HG02763 (cell line): ENCODE measurements at regions not wholly inside any gene's neighbourhood (a gene's known extent, or its start where the extent isn't known, plus 50 kb on each side); places are given as distances from the start of the nearest gene placed in this dataset.
A peak's percentile ranks its signal among the peaks of the same experiment; 100 is the strongest.

Source experiments
- ATAC-seq: cut with Tn5 transposase; IDR thresholded peaks from one replicate; pipeline ENCODE4 v1.9.1; 2021; ENCODE audit warnings: mild to moderate bottlenecking, moderate library complexity; ENCODE audit not compliant: unreplicated experiment

DNA sequence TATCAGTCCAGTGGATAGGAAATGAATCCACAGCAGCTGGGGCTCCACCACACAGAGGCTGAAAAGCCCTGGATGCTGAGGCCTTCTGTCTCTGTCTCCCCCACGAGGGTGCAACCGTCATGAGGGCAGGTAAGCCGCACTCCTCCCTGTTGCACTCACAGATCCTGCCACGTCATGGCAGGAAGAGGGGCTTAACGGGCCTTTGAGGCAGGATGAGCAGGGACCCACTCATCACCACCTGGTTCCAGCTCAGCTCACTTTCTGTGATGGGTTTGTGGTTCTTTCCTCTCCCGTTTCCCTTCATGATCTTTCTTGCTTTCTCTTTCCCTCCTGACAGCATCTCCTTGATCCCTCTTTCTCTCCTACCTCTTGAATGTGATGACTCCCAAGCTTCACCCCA, 575.2 kb downstream of the CCDC171 start:
- no peak for ATAC-seq

DNA sequence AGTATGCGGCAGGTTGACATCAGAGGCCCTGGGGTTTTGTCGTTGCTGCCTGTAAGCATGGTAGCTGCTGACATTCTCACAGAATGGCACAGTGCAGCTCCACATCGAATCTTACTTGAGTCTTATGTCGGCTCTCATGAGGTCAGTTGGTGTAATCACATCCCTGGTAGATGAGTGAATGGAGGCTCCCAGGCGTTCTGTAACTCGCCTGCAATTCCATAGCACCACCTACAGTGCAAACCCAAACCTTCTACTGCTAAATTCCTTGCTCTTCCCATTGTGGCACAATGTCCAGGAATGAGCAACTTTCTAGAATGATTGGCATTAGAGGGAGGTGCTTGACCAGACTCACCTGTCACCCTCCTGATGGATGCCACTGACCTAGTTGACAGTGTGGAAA, 578.4 kb downstream of the CCDC171 start:
- no peak for ATAC-seq

DNA sequence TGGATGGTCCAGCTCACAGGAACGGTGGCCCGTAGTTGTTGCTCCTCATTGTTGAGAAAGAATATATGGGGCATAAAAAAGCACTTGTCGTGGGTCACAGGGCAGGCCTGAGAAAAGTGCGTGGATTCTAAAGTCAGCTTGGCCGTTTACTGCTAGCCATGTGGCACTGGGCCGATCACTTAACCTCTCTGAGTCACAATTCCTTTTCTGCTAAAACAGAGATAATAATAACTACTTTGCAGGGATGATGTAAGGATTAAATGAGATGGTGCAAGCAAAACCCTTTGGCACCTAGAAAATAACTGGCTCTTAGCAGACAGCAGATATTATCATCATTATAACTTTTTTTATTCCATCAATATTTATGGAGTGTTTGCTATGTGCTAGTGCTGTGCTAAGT, 579.7 kb downstream of the CCDC171 start:
- ATAC-seq, result no peak

DNA sequence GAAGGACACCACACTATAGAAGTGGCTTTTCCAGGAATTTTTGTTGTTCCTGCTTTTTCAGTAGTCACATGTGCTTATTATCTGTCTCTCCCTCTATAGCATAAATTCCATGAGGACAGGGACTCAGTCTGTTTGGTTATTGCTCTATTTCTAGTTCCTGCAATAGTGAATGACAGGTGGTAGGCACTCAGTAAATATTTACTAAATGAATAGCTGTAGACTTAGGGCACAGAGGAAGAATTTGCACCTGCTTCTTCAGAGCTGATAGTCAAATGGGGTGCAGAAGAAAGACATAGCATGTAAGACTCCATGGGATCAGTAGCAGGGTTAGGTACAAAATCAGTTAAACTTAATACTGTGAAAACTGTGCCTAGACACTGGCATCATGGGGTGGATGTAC, 580.2 kb downstream of the CCDC171 start:
- no peak for ATAC-seq

DNA sequence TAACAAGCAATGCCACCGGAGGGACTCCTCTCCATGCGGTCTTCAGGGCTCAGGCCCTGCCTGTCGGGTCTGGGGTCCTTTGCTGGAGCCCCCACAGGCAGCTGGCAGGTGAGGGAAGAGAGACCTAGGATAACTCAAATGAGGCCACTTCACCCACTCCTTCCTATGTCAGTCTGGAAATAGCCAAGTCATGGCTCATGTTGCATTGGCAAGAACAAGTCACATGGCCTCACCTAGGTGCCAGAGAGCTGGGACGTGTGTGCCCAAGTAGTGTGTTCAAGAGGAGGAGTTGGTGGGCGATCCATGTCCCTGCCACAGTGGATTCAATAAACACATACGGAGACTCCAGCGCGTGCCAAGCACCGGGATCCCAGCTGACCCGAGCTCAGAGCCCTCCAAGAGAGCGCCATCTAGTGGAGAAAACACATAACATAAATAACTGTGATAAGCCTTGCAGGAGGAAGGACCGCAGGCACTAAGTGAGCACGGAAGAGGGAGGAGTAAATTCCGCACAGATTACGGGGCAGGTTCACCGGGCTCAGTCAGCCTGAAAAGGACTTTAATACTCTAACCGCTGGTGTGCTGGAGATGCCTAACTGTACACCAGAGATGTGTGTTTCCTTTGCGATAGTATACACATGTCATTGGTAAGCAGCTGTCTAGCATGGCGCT, 580.8 kb downstream of the CCDC171 start:
- peak; percentile 73 for ATAC-seq

DNA sequence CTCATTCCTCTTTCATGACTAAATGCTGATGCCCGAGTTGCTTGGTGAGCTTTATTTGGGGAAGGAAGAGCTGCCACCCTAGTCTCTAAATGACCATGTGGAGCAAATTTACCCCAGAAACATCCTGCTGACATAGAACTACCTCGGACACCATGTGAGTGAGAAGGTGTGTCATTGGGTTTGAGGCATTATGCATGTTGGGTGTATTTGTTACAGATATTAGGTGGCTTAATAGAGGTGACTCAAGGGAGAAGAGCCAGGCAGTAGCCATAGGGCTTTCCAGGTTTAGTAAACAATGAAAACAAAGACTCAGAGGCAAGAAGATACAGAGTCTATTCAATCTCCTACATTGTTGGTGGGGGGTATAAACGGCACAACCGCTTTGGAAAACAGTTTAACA, 581.5 kb downstream of the CCDC171 start:
- ATAC-seq, result no peak

DNA sequence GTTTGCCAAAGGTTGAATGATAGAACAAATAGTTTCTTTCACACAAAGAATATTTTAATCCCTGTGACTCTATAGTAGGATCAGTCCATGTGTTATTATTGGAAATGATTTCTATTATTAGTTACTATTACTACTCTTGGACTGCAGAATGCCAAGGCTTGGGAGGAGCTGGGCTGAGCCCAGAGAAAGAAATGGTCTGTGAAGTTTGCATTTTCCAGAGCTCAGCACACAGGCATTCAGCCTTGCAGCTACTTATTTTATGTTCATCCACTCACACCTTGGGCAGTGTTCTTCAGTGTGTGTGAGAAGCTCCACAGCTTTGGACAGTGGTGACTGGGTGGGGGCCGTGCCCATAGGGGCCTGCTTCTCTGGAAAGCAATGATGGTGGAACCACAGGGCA, 583.1 kb downstream of the CCDC171 start:
- ATAC-seq, result no peak

DNA sequence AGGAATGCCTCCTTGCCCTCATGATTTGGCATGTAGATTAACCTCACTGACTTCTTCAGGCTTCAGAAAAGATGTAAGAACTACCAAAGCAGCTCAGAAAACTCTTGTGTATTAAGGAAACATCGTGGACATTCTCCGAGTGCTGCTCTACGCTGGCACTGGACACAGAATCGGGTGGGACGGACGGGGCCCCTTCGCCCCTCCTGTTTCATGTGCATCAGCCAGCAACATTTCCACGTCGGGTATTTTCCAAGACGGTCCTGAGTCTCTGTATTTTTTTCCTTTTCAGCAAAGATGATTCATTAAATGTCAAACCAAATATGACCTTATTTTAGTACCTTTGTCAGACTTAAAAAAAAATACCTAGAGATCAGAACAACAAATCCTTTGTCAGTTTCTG, 583.6 kb downstream of the CCDC171 start:
- no peak for ATAC-seq

DNA sequence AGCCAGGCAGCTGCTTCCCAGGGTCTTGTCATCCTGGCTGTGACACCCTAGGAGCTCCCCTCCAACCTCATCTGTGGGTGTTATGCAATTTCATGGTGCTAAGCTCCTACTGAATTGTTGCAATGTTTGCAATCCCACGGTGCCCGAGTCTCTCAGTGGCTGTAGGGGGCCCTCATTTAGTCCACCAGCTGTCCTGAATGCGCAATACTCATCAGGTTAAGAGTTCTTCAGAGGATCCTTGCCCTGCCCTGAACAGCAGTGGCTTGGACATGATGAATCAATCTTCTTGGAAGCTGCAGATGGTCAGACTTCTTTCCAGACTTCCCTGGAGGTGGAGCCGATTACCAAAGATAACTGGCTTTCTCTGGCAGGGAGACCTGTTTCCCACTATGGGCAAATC, 584.1 kb downstream of the CCDC171 start:
- ATAC-seq, result no peak

DNA sequence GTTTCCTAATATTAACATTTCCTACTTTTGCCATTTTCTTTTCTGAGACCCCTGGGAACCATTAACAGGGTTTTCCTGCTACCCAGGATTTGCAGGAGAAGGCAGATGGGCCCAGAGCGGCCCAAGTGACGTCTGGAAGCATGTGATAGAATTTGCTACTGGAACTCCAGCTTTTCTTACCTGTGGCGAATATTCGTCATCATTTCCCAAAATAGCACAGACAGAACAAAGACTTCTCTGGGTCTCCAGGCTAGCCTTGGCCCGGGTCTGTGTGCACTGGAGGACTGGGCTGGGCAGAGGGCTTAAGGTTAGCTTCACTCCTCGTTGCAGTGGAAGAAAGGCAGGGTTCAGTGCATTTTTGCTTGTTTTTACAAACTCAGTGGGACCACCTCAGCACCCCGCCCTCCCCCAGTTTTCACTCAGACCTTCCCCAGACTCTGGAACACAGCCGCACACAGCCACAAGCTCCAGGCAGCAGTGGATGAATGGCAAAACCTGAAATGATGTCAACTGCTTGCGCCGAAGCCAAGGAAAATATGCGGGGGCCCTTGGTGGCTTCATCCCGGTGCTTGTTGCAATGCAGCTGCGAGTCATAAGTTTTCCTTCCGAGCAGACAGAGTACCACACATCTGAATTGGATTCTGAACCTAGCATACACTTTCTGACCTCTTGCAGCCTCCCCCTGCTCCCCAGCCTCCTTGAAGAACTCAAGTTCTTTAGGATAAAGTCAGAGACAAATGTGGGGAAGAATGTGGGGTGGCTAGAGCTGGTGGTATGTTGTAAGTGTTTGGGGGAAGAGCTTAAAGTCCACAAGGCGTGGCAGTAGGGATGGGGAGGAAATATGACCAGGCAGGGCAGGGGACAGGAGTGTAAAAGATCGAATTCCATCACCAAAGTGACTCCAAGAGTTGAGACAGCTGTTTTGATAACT, 586.0 kb downstream of the CCDC171 start:
- no peak for ATAC-seq

DNA sequence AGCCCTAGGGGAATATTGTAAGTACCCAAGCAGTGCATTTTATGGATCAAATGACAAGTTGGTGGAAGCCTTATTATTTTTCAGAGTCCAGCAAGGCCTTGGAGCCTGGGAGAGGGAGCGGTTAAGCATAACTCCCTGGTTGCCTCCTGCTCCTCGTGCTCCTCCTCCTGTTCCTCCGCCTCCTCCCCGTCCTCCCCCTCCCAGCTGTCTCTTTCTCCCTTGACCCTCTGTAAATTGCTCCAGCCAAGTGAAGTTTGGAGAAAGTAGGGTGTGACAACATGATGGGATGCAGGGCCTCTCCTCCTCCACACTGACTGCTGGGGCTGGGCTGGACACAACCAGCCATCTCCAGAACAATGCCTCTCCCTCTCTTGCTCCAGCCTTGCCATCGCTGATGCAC, 586.9 kb downstream of the CCDC171 start:
- no peak for ATAC-seq

DNA sequence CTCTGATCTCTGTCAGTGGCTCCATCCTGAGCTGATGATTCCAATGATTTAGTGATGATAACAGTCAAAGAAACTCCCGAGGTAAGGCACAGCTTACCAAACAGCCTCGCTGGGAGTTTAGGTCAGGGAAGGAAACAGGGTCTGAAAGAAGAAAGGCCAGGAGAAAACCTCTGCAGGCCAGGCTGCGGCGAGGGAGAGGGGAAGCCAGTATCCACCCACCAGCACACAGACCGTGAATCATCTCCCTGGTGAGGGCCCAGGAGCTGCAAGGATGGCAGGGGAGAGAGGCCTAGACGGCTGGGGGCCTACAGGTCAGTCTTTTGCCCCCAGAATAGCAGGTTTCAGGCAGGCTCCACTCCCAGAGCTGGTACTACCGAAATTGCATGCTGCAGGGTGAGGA, 590.5 kb downstream of the CCDC171 start:
- ATAC-seq, result no peak

DNA sequence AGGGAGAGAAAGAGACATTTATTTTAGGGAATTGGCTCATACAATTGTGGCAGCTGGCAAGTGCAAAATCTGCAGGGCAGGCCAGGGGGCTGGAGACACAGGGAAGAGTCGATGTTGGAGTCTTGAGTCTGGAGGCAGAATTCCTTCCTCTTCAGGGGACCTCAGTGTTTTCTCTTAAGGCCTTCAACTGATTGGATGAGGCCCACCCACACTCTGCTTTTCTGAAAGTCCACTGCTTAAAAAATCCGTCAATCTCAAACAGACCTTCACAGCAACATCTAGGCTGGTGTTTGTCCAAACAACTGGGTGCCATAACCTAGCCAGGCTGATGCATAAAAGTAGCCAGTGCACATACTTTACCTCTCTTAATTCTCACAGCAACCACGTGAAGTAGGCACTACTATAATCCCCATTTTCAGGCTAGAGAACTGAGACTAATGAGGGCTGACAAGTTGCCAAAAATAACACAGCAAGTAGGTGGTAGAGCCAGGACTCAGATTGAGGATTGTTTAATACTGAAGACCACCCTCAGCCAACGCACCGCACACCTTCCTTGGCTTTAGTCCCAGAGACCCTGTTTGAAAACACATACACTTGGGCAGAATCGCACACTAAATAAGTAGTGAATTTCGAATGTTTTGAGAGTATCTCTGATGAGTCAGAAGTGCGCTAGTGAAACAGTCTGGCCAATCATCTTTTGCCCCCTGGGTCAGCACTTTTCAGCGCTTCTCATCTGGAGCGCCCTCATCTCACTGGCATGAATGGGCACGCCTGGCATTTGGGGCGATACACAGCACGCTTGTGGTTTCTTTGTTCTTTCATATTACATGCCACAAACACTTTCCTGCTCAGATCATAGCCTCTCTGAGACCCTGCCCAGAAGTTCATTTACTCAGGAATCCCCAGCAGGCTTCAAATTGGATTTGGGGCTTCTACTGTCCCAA, 591.4 kb downstream of the CCDC171 start:
- no peak for ATAC-seq

DNA sequence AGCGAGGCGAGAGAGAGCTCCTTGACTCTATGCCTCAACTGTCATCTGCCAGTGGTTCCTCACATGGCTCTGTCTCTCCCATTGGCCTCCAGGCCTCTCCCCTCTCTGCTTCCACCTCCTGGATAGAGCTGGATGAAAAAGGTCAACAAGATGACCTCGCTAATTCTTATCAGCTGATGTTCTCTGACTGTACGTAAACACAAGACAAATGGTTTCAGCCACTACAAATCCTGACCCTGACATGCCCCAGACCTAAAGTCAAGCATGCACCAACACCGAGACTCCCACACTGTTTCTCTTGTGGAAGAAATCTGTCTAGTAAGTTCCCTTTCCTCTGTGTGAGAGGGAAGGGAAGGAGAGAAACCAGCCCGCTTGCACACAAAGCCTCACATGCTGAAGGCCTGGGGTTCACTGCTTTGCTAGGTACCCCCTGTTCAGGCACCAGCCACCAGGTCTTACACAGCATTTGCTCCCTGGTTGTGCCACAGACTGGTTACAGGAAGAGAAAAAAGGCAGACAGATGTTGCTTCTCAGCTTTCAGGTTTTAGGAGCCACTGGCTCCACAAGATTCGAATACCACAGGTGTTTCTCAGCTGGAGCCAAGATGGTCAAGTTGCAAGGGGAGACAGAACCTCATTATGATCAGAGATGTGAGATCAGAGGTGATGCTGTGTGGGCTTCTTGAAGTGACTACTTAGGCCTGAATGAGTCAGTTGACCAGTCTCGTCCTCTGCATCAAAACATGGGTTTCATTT, 592.5 kb downstream of the CCDC171 start:
- ATAC-seq, result no peak

DNA sequence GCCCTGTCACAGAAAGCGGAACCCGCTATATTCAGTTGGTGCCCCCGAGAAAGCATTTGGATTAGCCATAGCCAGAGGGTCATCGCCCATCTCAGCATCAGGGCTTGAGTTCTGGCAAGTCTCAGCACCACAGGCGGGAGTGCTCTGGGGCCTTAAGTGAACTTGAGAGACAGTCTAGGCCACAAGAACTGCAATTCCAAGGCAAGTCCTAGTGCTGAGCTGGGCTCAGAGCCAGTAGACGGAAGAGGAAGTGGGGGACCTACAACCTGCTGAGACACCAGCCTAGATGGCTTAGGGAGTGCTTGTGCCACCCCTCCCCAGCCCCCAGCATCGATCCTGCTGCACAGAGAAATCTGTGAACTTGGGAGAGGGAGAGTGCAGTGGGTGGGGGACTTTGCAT, 594.9 kb downstream of the CCDC171 start:
- ATAC-seq, result no peak

DNA sequence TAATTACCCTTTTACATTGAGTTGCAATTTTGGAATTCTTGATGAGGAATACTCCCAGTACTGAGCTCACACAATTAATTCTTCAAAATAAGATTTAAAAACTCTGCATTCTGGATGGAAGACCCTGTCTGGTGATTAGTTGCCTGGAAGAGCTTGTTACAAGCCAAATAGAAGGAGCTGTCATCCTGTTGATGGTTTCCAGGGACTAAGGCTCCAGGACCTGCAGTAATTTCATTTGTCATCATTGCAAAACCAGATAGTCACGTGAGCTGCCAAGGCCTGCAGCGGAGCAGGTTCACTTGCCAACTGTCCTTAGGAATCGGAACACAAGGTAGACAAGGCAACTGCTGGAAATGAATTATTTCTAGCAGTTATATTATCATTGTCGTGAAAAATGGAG, 597.7 kb downstream of the CCDC171 start:
- ATAC-seq, result no peak

DNA sequence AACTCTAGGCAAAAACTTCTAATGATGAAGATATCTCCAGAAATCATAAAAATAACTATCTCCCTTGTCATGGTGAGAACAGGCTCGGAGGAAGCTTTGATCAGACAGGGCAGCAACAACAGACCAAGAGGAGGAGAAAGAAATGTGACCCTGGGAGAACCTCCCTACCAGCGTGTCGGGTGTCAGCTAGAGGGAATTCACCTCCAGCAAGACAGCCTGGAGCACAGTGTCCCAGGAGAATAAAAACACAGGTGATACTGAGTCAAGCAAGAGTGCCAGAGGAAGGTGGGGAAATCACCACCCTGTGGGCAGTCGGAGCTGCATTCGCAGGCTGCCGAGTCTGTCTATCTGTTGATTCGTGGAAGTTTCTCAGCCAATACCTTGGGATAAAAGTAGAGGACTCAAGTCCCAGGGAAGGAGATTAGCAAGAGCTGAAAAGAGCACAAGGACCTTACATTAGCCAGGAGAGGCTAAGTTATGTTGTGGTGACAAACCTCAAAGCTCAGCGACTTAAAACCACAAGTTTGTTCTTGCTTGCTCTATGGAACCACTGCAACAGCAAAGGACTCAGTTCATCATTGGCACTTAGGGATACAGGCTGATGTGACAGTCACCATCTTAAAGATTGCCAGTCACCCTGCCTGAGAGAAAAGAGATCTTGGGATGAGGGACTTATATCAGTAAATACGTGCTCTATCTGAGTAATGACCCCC, 598.3 kb downstream of the CCDC171 start:
- ATAC-seq, result no peak

DNA sequence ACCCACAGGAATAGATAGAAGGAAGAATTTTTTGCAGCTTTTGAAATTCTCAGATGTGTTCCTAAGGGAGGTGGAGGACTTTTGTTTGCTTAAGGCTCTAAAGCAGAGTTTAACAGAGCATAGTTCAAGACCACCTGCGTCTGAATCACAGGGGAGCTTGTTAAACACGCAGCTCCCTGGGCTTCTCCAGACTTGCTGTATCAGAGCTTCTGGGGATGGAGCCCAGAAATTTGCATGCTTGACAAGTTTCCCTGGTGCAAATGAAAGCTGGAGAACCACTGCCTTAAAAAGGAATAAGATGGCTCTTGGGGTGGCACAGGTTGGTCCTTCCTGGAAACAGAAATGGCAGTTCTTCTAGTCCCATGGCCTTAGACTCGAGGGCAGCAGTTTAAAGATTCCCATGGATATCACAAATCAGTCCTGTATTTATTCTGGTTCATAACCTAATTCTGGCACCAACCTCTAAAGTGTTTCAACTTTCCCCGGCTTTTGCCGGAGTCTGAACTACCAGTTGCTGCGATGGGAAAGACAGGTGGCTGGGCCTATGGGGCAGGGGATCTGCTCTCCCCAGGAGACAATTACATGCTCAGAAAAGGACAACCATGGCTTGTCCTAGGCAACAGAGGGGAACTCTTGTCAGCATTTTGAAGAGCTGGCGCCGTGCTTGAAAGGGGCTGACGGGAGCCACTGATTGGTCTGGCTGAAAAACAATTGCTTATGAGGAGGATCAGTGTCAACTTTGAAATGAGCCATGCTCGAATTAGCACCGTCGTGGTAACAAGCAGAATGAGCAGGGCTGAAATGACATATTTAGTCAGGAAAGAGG, 599.6 kb downstream of the CCDC171 start:
- no peak for ATAC-seq

DNA sequence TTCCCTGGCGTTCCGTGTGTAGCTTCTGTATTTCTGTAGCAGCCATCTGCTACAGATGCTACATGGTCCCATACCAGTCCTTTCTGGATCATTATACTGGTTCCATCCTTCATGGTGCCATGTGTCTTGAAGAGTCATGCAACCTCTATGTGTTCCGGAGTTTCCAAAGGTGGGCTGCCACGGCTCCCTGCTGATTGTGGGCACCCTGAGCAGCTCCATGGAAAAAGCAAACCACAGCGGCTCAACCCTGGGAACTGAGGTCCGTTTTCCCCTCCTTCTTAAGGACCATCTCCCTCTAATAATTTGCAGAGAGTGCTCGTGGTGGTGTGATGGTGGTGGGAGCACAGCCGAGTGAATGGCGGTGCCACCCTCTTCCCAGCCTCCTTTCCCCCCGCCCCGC, 600.4 kb downstream of the CCDC171 start:
- no peak for ATAC-seq
